Activated CD4-positive, alpha-beta T cell treated with anti-CD3 and anti-CD28 coated beads, Interleukin-10, Interleukin-2, amounts not matched to agents 100 ng/mL and 50 ng/mL, durations not matched to agents 16 hours and 8 hours (primary cell): ENCODE measurements at regions not wholly inside any gene's neighbourhood (a gene's known extent, or its start where the extent isn't known, plus 50 kb on each side); places are given as distances from the start of the nearest gene placed in this dataset.

Source experiments
- DNase-seq: peaks from one replicate; pipeline ENCODE4 v3.0.0-alpha.2; 2020

DNA sequence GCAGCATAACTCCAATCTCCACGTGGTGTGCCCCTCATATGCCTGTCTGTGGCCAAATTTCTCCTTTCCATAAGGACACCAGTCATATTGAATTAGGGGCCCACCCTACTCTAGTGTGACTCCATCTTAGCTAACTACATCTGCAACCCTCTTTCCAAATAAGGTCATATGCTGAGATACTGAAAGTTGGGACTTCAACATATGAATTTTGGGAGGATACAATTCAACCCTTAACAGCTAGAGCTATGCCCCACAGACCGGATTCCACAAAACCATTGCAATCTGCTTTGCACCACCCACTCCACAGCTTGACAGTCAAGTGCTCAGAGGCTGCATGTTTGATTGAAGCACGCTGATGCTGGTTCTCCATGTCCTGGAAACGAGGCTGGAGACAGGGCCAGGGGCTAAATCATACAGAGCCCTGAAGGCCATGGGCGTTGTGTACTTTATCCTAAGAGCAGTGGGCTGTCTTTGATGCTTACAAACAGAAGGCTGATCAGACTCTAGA, 122.8 kb downstream of the MTX3 start:
- no peak for DNase-seq

- DNase-seq, result no peak
Measured at GRCh38 chr5:79865579-79865978, 125.5 kb downstream of the MTX3 start.

GRCh38 chr5:79864364-79864763, 126.7 kb downstream of the MTX3 start:
- DNase-seq, result no peak

GRCh38 chr5:79859588-79859987, 131.5 kb downstream of the MTX3 start:
- no peak for DNase-seq

DNA sequence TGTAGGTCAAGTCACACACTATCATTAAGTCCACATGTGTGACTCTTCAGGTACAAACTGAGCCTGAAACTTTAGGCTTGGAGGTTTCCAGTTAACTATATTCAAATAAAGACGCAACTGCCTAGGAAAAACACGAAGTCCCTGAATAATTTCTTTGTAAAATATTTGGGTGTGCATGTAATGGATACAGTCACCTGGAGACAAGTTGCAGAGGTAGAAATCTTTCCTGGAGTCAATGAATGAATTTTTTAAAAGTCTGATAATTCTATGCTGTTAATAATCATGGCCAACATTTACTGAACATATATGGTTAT, 132.7 kb downstream of the MTX3 start:
- no peak for DNase-seq

DNA sequence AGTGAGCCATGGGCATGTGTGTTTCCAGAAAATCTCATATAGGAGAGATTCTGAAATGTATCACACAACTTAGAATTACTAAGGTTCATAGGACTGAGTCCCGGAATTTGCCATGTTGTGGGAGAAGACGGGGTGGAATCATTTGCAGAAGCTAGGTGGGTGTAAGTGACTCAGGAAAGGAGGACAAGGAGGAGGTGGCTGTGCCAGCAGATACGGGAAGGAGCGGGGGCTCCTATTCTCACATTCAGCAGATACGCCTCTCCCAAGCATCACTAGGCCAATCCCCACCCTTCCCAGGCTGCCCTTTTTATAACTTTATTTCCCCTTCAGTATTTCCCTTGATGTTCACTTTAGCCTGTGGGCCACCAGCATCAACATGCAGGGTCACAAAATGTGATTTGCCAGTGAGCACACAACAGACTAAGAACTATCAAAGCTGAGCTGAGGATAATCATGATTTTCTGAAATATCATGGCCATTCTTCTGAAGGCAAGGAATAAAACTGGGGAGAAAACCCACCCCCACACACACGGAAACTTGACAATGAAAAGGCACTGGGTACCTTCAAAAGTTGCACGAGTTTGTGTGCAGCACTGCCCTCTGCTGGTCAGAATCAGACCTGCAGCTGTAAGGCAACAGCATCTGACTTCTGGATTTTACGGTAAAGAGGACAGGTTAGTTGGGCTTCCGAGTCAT, 133.2 kb downstream of the MTX3 start:
- DNase-seq, result peak; percentile 81

DNA sequence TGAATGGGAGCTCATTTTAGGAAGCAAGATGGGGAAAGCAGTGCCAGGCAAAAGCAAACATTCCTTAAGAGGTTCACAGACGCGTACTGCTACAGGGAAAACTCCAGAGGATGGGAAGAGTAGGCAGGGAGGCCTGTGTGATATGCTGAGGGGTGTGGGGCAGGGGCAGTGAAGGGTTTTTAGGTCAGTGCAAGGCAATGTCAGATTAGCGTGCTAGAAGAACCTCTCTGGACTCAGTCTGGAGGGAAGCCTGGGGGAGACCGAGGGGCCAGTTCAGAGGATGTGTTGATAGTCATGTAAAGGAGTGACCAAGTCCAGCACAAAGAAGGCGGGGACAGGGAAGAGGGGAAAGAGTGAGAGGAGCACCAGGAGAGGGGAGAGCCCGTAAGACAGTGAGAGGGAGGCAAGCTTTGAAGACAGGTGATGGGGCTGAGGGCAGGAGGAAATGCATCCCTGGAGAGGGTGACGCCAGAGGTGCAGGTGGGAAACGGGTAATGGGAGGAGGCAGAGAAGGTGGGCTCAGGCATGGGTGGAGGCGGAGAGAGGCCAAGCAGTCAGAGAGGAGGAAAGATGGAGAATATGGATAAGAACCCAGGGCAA, 134.5 kb downstream of the MTX3 start:
- no peak for DNase-seq

DNA sequence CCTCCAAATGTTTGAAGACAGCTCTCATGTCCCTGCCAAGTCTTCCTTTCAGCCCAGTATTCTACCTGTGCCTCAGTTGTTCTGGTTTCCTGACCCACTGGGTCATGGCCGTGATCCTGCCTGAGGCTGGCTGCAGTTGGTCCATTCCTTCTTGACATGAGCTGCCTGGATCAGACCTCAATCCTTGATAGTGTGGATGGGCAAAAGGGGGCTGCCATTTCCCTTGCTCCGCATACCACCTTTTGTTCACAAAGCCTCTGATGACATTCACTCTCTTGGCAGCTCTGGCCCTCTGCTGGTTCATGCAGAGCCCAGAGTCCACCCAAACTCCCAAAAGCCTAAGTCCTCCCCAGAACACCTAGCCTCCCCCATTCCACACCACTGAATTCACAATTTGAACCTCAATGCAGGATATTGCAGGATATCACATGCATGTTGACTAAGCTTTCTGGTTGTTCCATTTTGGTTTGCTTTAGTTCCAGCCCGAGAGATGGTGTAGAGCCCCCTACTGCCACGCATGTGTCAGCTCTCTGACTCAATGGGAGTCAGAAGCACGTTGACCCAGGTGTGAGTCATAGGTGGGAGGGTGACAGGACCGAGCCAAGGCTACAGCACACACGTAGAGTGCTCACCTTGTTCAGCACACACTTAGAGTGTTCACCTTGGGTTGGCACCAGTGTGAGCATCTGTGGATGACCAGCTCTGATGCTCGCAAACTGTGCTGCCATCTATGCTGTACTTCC, 137.2 kb downstream of the MTX3 start:
- DNase-seq, result peak; percentile 33

- no peak for DNase-seq
Measured at GRCh38 chr5:79853028-79853427, 138.0 kb downstream of the MTX3 start.

GRCh38 chr5:79851391-79851863, 139.6 kb downstream of the MTX3 start:
- no peak for DNase-seq

DNA sequence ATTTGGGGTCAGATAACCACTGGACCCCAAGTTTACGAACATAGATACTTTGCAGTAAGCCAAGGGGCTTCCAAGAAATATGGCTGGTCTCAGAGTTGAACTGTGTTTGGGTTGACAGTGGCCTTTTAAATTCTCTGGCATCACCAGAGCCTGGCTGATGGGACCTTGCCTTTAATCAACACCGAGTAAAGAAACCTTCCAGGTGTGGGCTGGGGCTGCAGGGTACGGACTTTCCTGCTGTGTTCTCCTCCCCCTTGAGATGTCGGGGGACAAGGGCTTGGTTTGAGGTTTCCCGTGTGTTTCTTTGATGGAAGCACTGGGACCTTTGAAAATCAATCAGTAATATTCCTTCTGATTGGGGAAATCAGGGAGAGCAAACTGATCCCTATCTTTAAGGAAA, 140.1 kb downstream of the MTX3 start:
- no peak for DNase-seq

DNA sequence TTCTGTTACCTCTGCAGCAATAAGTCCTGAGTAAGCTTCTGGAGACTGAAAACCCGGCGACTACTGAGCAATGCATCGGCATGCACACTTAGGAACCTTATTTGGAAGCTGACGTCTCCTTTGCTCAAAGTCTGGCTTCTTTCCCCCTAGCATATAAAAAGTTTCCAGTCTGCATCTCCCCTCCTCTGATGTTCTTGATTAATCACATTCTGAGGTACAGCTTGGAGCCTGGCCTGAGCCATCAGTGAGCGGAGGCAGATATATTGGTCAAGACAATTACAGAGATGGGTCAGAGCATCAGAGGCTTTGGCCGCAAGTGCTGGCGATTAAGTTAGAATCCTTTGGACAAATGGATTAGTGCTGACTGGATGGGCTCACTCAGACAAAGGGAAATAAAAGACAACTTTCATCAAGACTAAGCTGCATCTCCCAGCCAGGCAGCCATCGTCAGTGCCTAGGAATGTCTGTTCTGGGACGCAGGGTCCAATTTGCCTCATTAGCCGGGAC, 140.7 kb downstream of the MTX3 start:
- no peak for DNase-seq

DNA sequence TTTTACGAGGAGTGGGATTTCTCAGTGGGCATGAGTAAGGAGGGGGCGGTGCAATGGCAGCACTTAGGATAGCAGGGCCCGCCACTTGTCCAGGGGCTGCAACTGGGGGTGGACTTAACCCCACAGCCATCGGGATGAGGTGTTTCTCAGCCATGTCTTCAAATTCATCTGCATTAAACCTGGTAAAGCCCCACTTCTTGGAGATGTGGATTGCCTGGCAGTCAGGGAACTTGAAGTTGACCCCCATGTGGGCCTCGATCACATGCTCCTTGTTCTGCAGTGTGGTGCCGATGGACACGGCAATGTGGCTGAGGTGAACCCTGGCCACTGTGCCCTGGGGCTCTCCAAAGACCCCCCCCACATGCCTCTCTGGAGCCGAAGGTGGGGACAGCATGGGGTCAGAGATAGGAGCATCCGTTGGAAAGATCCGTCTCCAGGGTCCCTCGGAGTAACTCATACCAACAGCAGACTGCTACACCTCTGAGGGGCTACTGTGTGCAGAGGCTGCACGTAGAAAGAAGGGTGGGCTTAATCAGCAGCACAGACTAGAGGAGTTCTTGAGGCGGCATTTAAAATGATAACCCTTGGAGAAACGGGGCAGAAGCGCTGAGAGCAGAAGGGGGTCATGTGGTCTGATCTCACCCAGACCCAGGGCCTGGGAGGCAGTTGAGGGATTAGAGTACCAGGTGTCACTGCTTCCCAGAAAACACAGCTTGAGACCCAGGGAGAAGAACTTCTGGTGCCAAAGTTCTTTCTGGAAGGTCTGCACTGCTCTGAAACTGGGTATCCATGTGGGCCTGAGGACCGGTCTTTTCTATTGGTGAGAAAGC, 141.4 kb downstream of the MTX3 start:
- DNase-seq, result no peak
